Neural cell (in vitro differentiated cells): ENCODE measurements at regions not wholly inside any gene's neighbourhood (a gene's known extent, or its start where the extent isn't known, plus 50 kb on each side); places are given as distances from the start of the nearest gene placed in this dataset.

Experiments used
- H2AFZ ChIP-seq: fragments of 200-600, 300-800 bp; sonication (generic), shearing (Covaris generic); 2 replicates; pipeline ENCODE4 v1.6.0; 2014; ENCODE audit warnings: low read depth, mild to moderate bottlenecking, antibody characterized with exemption, low read length, moderate library complexity
- H3F3A ChIP-seq: fragments of 200-600 bp; shearing (Covaris generic); 2 replicates; pipeline ENCODE4 v1.6.1; 2016; ENCODE audit warnings: mild to moderate bottlenecking, moderate library complexity, mixed read lengths, antibody characterized with exemption, low read length; ENCODE audit not compliant: insufficient read depth, poor library complexity, severe bottlenecking
- H3K27ac ChIP-seq: fragments of 200-600, 300-800 bp; sonication (generic), shearing (Covaris generic); 2 replicates; pipeline ENCODE4 v1.5.1; 2014; ENCODE audit warnings: mild to moderate bottlenecking, low read length, moderate library complexity
- H3K27me3 ChIP-seq: fragments of 300-800, 200-600 bp; sonication (generic), shearing (Covaris generic); 2 replicates; pipeline ENCODE4 v1.6.0; 2014; ENCODE audit warnings: mild to moderate bottlenecking, low read depth, low read length, moderate library complexity; ENCODE audit not compliant: insufficient read depth
- H3K36me3 ChIP-seq: fragments of 300-800, 200-600 bp; sonication (generic), shearing (Covaris generic); 2 replicates; pipeline ENCODE4 v1.5.1; 2014; ENCODE audit warnings: mild to moderate bottlenecking, antibody characterized with exemption, low read length, moderate library complexity; ENCODE audit not compliant: insufficient read depth
- H3K4me2 ChIP-seq: fragments of 300-800, 200-600 bp; sonication (generic), shearing (Covaris generic); 2 replicates; pipeline ENCODE4 v1.6.0; 2014; ENCODE audit warnings: mild to moderate bottlenecking, low read length
- H3K4me3 ChIP-seq: fragments of 300-800, 200-600 bp; sonication (generic), shearing (Covaris generic); 2 replicates; pipeline ENCODE4 v1.5.1; 2014; ENCODE audit warnings: mild to moderate bottlenecking, low read length, moderate library complexity
- H3K79me2 ChIP-seq: fragments of 200-600 bp; shearing (Covaris generic); replicated peaks from 2 replicates; pipeline ENCODE4 v1.6.0; 2014; ENCODE audit warnings: mild to moderate bottlenecking, low read length, moderate library complexity; ENCODE audit not compliant: insufficient read depth
- H3K9ac ChIP-seq: fragments of 300-800, 200-600 bp; sonication (generic), shearing (Covaris generic); 2 replicates; pipeline ENCODE4 v1.6.1; 2016; ENCODE audit warnings: mild to moderate bottlenecking, low read length, mixed read lengths
- H3K9me2 ChIP-seq: fragments of 200-600 bp; shearing (Covaris generic); 2 replicates; pipeline ENCODE4 v1.6.1; 2016; ENCODE audit warnings: mild to moderate bottlenecking, low read length, mixed read lengths; ENCODE audit not compliant: insufficient read depth
- H3K9me3 ChIP-seq: fragments of 200-600, 300-800 bp; sonication (generic), shearing (Covaris generic); 2 replicates; pipeline ENCODE4 v1.6.1; 2016; ENCODE audit warnings: mild to moderate bottlenecking, mixed run types, low read length, moderate library complexity, mixed read lengths
- H4K20me1 ChIP-seq: fragments of 200-600 bp; shearing (Covaris generic); 2 replicates; pipeline ENCODE4 v1.6.1; 2016; ENCODE audit warnings: mild to moderate bottlenecking, mixed run types; ENCODE audit not compliant: insufficient read depth
- EP300 ChIP-seq: fragments of 450-650 bp; conservative IDR thresholded peaks from 2 replicates; pipeline ENCODE4 v1.6.1; 2014; ENCODE audit warnings: antibody characterized with exemption, mild to moderate bottlenecking, moderate library complexity; ENCODE audit not compliant: poor library complexity, severe bottlenecking
- EZH2 ChIP-seq: fragments of 200-600, 300-800 bp; shearing (Covaris generic), sonication (generic); IDR thresholded peaks from 2 replicates; pipeline ENCODE4 v1.6.1; 2014; ENCODE audit warnings: antibody characterized with exemption, low read length, borderline replicate concordance, mild to moderate bottlenecking; ENCODE audit not compliant: insufficient read depth, poor library complexity, severe bottlenecking
- MXI1 ChIP-seq: fragments of 450-650 bp; conservative IDR thresholded peaks from 2 replicates; pipeline ENCODE4 v1.6.1; 2014; ENCODE audit warnings: antibody characterized with exemption, mild to moderate bottlenecking; ENCODE audit not compliant: poor library complexity, severe bottlenecking
- POLR2AphosphoS5 ChIP-seq: IDR thresholded peaks from 2 replicates; pipeline ENCODE4 v1.6.1; 2012
- RAD21 ChIP-seq: fragments of 450-650 bp; conservative IDR thresholded peaks from 2 replicates; pipeline ENCODE4 v1.6.1; 2014; ENCODE audit warnings: antibody characterized with exemption, mild to moderate bottlenecking, moderate library complexity
- SMC3 ChIP-seq: fragments of 450-650 bp; conservative IDR thresholded peaks from 2 replicates; pipeline ENCODE4 v1.6.1; 2014; ENCODE audit warnings: antibody characterized with exemption, mild to moderate bottlenecking, moderate library complexity; ENCODE audit not compliant: poor library complexity
- TAF1 ChIP-seq: IDR thresholded peaks from 2 replicates; pipeline ENCODE4 v1.6.1; 2012; ENCODE audit warnings: low read depth
- TF ChIP-seq, protein P1 (sequence below): IDR thresholded peaks from 2 replicates; pipeline ENCODE4 v1.6.1; 2012; ENCODE audit warnings: borderline replicate concordance
- TF ChIP-seq, protein P2 (sequence below): fragments of 450-650 bp; IDR thresholded peaks from 2 replicates; pipeline ENCODE4 v1.5.1; 2014; ENCODE audit warnings: antibody characterized with exemption, mild to moderate bottlenecking, moderate library complexity; ENCODE audit not compliant: poor library complexity, severe bottlenecking

DNA sequence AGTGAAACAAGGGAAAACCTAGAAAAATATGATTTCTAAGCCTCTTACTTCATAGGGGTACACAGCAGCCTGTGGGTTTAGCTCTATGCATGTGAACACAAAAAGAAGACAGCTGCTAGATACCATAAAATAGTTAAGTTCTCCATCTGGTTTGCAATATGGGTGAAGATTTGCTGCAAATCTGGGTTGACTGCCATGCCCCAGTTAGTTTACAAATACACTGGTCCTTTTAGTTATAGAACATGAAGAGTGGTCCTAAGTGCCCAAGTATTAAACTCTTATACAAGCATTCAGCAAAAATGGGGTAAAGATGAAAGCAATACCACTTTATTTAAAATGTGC, 176.1 kb downstream of the AEBP2 start:
- H3K27ac ChIP-seq: no peak overlapping the region
- H3K27me3 ChIP-seq: no peaks in the 10 kb centered on the region
- no peaks in the 10 kb centered on the region for H3K9me3 ChIP-seq

DNA sequence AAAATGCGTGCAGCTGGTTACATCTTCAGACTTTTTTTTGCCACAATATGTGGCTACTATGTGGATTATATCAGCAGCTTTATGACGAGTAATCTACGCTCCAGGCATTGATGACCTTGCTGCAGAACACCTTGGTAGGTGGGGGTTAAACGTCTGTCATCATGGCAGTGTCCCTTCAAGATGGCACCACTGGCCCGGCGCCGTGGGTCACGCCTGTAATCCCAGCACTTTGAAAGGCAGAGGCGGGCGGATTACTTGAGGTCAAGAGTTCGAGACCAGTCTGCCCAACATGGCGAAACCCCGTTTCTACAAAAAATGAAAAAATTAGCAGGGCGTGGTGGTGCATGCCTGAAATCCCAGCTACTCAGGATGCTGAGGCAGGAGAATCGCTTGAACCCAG, 177.5 kb downstream of the AEBP2 start:
- no peaks in the 10 kb centered on the region for H3F3A ChIP-seq
- no peak overlapping the region for H3K27ac ChIP-seq
- H3K36me3 ChIP-seq: no peaks in the 10 kb centered on the region
- H3K4me3 ChIP-seq: no peak overlapping the region
- H3K79me2 ChIP-seq: no peaks in the 10 kb centered on the region
- no peaks in the 10 kb centered on the region for H4K20me1 ChIP-seq
- no peak overlapping the region for H3K9ac ChIP-seq
- TF ChIP-seq TAF1 (no peak), RAD21 (no peak), POLR2AphosphoS5 (no peak)
- H2AFZ ChIP-seq: no peak overlapping the region
- no peaks in the 10 kb centered on the region for H3K27me3 ChIP-seq
- no peak overlapping the region for H3K4me2 ChIP-seq
- no peaks in the 10 kb centered on the region for H3K9me3 ChIP-seq
- H3K9me2 ChIP-seq: no peaks in the 10 kb centered on the region

More for the DNA sequence above, 176.1 kb downstream of the AEBP2 start:
- no peak overlapping the region for H3K9ac ChIP-seq
- H4K20me1 ChIP-seq: no peaks in the 10 kb centered on the region
- H3K36me3 ChIP-seq: no peaks in the 10 kb centered on the region
- no peak overlapping the region for H3K4me2 ChIP-seq
- TF ChIP-seq SMC3 (no peak), POLR2AphosphoS5 (no peak), EZH2 (no peak), RAD21 (no peak), EP300 (no peak), TAF1 (no peak), MXI1 (no peak)
- TF ChIP-seq, protein P1, sequence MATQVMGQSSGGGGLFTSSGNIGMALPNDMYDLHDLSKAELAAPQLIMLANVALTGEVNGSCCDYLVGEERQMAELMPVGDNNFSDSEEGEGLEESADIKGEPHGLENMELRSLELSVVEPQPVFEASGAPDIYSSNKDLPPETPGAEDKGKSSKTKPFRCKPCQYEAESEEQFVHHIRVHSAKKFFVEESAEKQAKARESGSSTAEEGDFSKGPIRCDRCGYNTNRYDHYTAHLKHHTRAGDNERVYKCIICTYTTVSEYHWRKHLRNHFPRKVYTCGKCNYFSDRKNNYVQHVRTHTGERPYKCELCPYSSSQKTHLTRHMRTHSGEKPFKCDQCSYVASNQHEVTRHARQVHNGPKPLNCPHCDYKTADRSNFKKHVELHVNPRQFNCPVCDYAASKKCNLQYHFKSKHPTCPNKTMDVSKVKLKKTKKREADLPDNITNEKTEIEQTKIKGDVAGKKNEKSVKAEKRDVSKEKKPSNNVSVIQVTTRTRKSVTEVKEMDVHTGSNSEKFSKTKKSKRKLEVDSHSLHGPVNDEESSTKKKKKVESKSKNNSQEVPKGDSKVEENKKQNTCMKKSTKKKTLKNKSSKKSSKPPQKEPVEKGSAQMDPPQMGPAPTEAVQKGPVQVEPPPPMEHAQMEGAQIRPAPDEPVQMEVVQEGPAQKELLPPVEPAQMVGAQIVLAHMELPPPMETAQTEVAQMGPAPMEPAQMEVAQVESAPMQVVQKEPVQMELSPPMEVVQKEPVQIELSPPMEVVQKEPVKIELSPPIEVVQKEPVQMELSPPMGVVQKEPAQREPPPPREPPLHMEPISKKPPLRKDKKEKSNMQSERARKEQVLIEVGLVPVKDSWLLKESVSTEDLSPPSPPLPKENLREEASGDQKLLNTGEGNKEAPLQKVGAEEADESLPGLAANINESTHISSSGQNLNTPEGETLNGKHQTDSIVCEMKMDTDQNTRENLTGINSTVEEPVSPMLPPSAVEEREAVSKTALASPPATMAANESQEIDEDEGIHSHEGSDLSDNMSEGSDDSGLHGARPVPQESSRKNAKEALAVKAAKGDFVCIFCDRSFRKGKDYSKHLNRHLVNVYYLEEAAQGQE: no peak
- TF ChIP-seq, protein P2, sequence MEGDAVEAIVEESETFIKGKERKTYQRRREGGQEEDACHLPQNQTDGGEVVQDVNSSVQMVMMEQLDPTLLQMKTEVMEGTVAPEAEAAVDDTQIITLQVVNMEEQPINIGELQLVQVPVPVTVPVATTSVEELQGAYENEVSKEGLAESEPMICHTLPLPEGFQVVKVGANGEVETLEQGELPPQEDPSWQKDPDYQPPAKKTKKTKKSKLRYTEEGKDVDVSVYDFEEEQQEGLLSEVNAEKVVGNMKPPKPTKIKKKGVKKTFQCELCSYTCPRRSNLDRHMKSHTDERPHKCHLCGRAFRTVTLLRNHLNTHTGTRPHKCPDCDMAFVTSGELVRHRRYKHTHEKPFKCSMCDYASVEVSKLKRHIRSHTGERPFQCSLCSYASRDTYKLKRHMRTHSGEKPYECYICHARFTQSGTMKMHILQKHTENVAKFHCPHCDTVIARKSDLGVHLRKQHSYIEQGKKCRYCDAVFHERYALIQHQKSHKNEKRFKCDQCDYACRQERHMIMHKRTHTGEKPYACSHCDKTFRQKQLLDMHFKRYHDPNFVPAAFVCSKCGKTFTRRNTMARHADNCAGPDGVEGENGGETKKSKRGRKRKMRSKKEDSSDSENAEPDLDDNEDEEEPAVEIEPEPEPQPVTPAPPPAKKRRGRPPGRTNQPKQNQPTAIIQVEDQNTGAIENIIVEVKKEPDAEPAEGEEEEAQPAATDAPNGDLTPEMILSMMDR: no peak
- H3K4me3 ChIP-seq: no peak overlapping the region
- no peaks in the 10 kb centered on the region for H3F3A ChIP-seq
- no peaks in the 10 kb centered on the region for H3K79me2 ChIP-seq
- H2AFZ ChIP-seq: no peak overlapping the region
- no peaks in the 10 kb centered on the region for H3K9me2 ChIP-seq

DNA sequence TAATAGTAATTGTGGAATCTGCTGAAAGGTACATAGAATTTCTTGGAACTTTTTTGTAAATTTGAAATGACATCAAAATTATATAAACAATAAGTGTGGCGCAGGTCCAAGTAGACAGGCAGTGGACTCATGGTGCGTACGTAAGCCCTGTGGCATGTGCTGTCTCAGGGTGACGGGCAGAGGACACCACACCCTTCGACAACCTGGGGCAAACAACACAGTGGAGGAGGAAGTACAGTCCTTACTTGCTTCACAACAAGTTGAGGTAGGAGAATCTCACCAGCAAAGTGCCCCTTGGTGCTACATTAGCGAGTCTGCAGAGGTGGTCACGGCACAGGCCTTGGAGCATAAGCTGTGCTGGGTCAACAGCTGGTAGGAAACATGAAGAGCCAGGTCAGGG, 180.9 kb downstream of the AEBP2 start:
- H3K4me3 ChIP-seq: no peak overlapping the region
- no peak overlapping the region for H3K9ac ChIP-seq
- no peak overlapping the region for H3K27ac ChIP-seq
- H3K9me2 ChIP-seq: no peaks in the 10 kb centered on the region
- H3F3A ChIP-seq: no peaks in the 10 kb centered on the region
- TF ChIP-seq, protein P1: no peak
- TF ChIP-seq POLR2AphosphoS5 (no peak), EZH2 (no peak), EP300 (no peak), TAF1 (no peak), SMC3 (no peak), MXI1 (no peak), RAD21 (no peak)
- TF ChIP-seq, protein P2: no peak
- no peaks in the 10 kb centered on the region for H4K20me1 ChIP-seq
- no peak overlapping the region for H2AFZ ChIP-seq
- no peaks in the 10 kb centered on the region for H3K79me2 ChIP-seq
- H3K9me3 ChIP-seq: no peaks in the 10 kb centered on the region
- H3K27me3 ChIP-seq: no peaks in the 10 kb centered on the region
- no peaks in the 10 kb centered on the region for H3K36me3 ChIP-seq
- no peak overlapping the region for H3K4me2 ChIP-seq
